ENCODE measurements at regions not wholly inside any gene's neighbourhood (a gene's known extent, or its start where the extent isn't known, plus 50 kb on each side); places are given as distances from the start of the nearest gene placed in this dataset.
"Not testable (repeated sequence)": the region's sequence is repeated elsewhere in the genome, so short reads cannot be mapped to it uniquely, and the experiment has no call there.

DNA sequence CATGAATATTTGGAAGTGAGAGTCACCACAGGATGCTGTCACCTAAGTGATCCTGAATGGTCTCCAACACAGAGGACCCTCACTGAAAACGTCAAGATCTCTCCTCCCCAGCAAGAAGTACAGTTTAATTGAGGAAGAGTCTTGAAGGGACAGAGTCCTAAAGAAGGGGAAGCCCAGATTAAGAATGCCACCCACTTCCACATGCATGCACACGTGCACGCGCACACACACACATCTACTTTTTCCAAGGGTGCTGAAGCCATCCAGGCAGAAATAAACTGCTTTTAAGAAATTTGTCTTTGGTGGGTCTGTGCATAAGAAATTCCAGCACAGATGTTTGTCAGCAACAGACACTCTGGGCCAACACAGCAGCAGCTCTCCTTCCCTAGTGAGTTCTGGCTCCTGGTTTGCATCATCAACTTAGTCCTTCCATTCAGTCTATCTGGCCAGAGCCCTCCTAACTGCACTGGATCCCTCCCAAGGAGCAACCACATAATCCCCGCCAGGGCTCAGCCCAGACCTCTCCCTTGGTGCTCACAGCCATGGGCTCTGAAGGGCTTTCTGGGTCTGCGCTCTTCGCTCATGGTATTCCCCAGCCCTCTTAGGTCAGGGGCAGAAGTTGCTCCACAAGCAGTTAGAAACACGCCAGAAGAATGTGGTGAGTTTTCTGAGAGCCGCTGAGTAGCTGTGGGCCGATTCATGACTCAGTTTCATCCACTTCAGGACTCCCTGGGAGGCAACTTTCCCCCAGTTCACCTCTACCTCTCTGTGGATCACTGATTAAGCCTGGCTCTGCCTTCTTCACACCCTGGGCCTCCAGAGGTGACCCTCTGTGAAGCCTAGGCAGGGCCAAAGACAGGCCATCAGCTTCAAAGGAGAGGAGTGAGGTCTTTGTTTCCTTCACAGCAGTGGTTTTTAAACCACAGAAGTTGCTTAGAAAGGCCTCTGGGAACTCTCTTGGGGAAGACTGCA, 132.6 kb upstream of the LIPC start:
- DNase-seq = no peak

GRCh38 chr15:58302832-58303231, 129.0 kb upstream of the LIPC start:
- DNase-seq = no peak

DNA sequence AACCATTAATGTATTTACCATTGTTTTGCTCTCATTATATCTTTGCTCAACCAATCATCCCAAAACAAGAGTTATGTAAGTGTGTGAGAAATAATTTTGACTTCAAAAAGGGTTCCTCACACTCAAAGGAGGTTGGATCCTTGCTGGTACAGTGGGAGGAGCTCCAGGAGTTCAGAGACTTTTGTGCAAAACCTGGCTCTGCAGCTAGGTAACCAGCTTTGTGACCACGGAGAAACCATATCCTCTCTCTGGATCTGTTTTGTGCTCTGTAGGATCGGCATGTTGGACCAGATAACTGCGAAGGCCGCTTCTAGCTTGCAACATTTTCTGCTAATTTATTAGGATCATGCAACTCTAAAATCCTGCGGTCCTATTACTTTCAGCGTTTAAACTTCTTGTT, 128.6 kb upstream of the LIPC start:
- DNase-seq = no peak

- no peak for DNase-seq
Measured at GRCh38 chr15:58306591-58307312, 125.0 kb upstream of the LIPC start.

DNA sequence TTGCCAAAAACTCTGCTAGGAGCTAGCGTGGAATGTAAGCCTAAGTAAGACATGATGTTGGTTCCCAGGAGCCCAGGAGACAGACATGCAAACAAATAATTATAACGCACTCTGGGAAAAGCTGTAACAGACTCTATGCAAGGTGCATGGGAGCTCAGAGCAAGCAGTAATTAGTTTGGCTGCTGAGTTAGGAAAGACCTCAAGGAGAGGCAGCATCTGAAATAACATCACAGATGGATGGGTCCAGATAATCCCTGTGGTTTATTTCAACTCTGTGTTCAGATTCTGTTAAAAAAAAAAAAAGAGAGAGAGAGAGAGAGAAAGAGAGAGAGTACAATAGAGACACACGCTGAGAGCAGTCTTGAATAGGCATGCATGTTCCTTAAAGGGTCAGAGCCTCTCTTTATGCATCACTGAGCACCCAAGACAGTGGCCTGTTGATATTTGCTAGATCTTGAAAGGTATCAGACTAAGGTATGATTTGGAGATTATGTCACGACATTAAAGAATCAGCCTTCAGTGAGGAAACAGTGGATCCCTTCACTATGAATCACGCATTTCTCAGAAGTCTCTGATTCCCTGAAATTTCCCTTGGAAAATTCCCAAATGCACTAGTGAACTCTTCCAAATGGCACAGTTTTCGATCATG, 124.4 kb upstream of the LIPC start:
- no peak for DNase-seq

GRCh38 chr15:58308742-58309355, 122.9 kb upstream of the LIPC start:
- DNase-seq = no peak

DNA sequence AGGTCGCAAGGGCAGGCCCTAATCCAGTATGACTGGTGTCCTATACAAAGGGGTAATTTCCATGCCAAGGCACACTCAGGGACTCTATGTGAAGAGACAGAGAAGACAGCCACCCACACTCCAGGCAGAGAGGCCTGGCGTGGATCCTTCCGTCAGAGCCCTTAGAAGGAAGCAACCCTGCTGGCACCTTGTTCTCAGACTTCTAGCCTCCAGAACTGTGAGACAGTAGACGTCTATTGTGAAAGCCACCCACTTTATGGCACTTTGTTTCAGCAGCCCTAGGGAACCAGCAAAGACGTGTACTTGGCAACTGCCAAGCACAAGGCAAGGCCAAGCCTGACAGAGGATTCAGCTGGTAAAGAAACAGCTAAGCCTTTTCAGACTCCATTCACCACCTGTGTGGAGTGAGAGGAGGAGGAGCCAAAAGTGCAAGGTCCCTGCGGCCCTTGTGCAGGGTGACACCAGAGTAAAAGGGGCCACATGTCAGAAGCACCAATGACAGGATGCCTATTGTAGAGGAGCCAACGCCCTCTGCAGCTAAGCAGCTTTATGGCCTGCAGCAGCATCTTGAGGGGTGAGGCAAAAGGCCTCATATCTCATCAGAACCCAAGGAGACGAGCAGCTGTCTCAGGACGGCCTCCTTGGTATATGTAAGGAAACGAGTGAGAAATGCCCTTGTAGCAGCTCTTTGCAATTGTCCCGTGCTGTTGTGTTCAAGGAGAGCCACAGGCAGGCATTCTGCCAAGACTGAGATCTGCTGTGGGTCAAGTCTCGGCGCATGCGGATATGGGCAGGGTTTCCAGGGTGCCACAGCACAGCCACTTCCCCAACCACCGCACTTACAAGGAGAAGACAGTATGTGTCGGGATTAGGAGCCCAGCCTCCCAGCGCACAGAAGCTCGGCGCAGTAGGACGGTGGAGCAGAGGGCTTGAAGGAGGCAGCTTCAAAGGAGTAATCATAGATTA, 121.5 kb upstream of the LIPC start:
- DNase-seq = no peak

DNA sequence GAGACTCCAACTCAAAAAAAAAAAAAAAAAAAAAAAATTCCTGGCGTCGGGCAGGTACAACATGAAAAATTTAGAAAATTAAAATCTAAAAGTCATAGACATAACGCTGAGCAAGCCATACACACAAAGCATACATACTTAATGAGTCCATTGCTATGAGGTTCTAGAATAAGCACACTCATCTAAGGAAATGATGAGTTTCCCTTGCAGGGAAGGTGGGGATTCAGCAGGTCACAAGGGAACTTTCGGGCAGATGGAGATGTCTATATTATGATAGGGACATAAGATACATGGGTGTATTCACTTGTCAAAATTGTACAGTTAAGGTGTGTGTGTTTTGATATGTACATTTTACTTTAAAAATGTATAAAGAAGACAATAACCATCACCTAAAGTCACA, 120.2 kb upstream of the LIPC start:
- DNase-seq = no peak

- DNase-seq = no peak
Measured at GRCh38 chr15:58312031-58312430, 119.8 kb upstream of the LIPC start.

DNA sequence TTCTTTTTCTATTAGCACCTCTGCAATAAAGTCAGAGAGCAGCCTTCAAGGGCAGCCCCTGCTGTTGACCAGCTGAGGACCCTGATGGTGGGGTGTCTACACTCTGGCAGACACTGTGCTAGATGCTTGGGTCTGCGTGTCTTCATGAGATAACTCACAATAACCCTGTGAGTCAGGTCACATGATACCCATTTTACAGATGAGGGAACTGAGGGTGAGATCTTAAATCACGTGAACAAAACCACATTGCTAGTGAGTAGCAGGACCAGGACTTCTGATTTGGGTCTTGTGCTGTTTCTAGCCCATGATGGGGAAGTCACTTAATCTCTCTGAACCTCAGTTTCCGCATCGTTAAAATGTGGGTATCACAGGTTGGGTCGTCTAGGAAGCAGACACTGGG, 118.5 kb upstream of the LIPC start:
- no peak for DNase-seq

DNA sequence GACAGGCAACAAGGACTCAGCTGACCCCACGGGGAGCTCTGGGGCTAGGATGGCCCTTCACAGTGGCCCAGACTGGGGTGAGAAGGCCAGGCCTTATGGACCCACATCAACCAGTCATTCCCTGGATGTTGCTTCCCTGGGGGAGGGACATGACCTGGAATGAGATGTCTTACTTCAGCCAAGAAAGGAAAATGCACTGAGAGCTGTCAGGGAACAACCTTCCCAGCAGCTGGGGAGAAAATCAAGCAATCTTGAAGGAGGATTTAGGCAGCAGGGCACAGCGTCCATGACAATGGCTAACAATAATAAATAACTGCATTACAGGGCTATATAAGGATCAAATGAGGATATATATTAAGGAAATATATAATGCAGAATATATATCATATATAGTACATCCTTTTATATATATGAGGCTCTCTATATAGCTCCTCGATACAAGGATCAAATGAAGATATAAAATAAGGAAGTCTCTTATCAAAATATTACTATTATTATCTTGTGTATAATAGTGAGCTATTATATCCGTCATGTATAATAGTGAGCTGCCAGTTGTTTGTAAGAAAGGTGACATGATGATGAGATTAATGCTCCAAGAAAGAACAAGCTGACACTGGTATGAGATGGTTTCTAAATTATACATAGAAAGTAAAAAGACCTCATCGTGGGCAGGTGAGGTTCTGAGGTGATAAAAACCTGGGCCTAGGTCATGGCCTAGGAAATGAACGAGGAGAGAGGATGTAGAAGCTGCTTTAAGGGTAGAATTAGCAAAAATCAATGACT, 117.8 kb upstream of the LIPC start:
- no peak for DNase-seq

- no peak for DNase-seq
Measured at GRCh38 chr15:58314593-58315216, 117.1 kb upstream of the LIPC start.

- DNase-seq = no peak
Measured at GRCh38 chr15:58318517-58318916, 113.3 kb upstream of the LIPC start.

GRCh38 chr15:58321034-58321433, 110.8 kb upstream of the LIPC start:
- no peak for DNase-seq

DNA sequence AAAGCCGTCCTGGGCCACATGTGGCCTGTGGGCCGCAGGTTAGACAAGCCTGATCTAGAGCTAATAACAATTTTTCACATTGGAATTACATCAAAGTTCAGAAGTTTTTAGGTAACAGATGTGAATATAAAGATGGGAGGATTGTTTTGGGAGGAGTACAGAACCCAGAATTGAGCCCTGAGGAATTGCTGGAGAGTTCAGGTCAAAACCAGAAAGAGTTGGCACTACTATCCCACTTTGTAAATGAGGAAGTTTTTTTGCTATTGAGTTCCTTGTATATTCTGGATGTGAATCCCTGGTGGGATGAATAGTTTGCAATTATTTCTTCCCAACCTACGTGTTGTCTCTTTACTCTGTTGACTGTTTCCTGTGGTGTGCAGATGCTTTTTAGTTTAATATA, 109.5 kb upstream of the LIPC start:
- no peak for DNase-seq

DNA sequence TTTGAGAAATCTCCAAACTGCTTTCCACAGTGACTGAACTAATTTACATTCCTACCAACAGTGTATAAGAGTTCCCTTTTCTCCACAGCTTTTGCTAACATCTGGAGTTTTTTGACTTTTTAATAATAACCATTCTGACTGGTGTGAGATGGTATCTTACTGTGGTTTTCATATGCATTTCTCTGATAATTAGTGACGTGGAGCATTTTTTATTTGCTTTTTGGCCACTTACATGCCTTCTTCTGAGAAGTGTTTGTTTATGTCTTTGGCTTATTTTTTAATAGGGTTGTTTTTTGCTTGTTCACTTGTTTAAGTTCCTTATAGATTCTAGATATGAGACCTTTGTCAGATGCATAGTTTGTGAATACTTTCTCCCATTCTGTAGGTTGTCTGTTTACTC, 108.5 kb upstream of the LIPC start:
- not testable (repeated sequence) for DNase-seq

- DNase-seq = no peak
Measured at GRCh38 chr15:58324533-58324932, 107.3 kb upstream of the LIPC start.

DNA sequence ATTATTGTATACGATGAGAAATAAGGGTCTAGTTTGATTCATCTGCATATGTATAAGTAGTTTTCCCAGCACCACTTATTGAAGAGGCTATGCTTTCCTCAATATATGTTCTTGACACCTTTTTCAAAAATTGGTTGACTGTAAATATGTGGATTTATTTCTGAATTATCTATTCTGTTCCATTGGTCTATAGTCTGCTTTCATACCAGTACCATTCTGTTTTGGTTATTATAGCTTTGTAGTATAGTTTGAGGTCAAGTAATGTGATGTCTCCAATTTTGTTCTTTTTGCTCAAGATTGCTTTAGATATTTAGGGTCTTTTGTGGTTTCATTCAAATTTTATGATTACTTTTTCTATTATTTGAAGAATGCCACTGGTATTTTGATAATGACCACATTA, 103.8 kb upstream of the LIPC start:
- DNase-seq = no peak

GRCh38 chr15:58329211-58329610, 102.6 kb upstream of the LIPC start:
- no peak for DNase-seq

GRCh38 chr15:58329781-58330671, 101.8 kb upstream of the LIPC start:
- DNase-seq = no peak
